ENCODE measurements at regions not wholly inside any gene's neighbourhood (a gene's known extent, or its start where the extent isn't known, plus 50 kb on each side); places are given as distances from the start of the nearest gene placed in this dataset.

DNA sequence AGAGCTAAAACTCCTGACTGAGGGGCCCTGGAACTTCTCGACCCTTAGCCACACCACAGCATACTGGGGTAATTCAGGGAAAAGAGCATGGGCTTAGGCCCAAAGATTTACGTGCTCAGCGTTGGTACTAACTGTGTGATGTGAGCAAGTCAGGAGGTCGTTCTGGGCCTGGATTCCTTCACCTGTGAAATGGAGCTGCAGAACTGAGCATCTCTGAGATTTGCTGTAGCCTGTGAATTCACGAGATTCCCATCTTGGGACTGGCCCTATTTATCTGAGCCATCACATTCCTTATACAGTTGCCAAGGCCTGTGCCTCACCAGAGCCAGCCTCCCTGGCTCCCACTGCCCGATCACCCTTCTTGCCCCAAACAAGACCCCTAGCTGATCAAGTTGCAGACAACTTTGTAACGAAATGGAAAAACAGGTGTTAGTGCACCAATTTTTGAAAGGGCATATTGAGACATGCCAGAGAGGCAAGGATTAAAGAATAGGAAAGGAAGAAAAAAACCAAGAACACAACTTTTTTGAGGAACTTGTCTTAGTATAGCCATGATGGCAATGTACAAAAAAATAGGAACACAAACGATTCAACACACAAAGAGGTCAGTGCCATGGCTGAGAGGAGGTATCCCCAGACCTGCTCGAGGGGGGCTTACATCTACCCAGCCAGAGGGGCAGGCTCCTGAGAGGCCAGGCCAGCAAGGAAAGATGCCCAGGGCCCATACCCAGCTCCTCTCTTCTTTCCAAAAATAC is 323.0 kb upstream of the JARID2 start:
- in situ Hi-C loops (cut with HindIII; ENCODE audit: extremely low pct_ligation_motif_present, low pct_unique_long_range_greater_than_20kb) (no loop called here), intact Hi-C loops (cut with micrococcal nuclease; ENCODE audit: unreplicated experiment) (no loop called here)
- WGBS (ENCODE audit: low lambda C conversion rate): 17% methylated on average over 9 of the region's 9 CpGs
- Histone ChIP-seq H3K4me2 (ENCODE audit: low read depth, low read length) (no peak overlapping the region), H3K36me3 (replicated peaks in 1 of 2; ENCODE audit: control insufficient read depth in 1 of 2, insufficient read depth in 2 of 2, low read length in 2 of 2) (no peaks in the 10 kb centered on the region), H3K27me3 (ENCODE audit: control insufficient read depth in 1 of 2, insufficient read depth in 2 of 2, low read length in 2 of 2) (peaks cover 0 to 25% of the 10 kb centered on the region in 2 experiments; a peak in 3 of 5 replicates), H4K20me1 (ENCODE audit: insufficient read depth, low read length) (no peaks in the 10 kb centered on the region), H3K4me1 (ENCODE audit: insufficient read depth, low read length) (no peaks in the 10 kb centered on the region), H3K9me3 (ENCODE audit: low read length) (no peaks in the 10 kb centered on the region), H3K79me2 (ENCODE audit: insufficient read depth, low read length) (no peaks in the 10 kb centered on the region), H3K4me3 (replicated peaks in 1 of 3; ENCODE audit: insufficient read depth in 1 of 3, low read depth in 2 of 3, low read length in 3 of 3) (no peak overlapping the region), H3K27ac (ENCODE audit: extremely low read length, insufficient read depth, low read length) (no peak overlapping the region), H2AFZ (ENCODE audit: low read length) (no peak overlapping the region), H3K9ac (ENCODE audit: insufficient read depth, low read depth, low read length) (no peak overlapping the region)
- no peak for TF ChIP-seq ZNF484 (CRISPR knock-in tag; IDR thresholded peaks at IDR 0.05; ENCODE audit: borderline replicate concordance, low read depth)
- POLR2A ChIA-PET: no interaction called here
- no TSS peak for BruUV-seq (replicated peaks)
- FAIRE-seq (no peak), ATAC-seq (no peak), DNase-seq (ENCODE audit: low spot score) (no peak)
- CTCF ChIA-PET (ENCODE audit: low intra/inter-chr PET ratio, low total read pairs): no interaction called here

GRCh38 chr6:14924126-14925024 is 321.5 kb upstream of the JARID2 start:
- H2AFZ ChIP-seq (ENCODE audit: low read length): no peak overlapping the region
- CTCF ChIA-PET (ENCODE audit: low intra/inter-chr PET ratio, low total read pairs): no interaction called here
- in situ Hi-C loops (cut with HindIII; ENCODE audit: extremely low pct_ligation_motif_present, low pct_unique_long_range_greater_than_20kb) (no loop called here), intact Hi-C loops (cut with micrococcal nuclease; ENCODE audit: unreplicated experiment) (no loop called here)
- peaks cover 0 to 25% of the 10 kb centered on the region in 2 experiments; a peak in 2 of 5 replicates for H3K27me3 ChIP-seq (ENCODE audit: control insufficient read depth in 1 of 2, insufficient read depth in 2 of 2, low read length in 2 of 2)
- no peaks in the 10 kb centered on the region for H4K20me1 ChIP-seq (ENCODE audit: insufficient read depth, low read length)
- POLR2A ChIA-PET: no interaction called here
- H3K79me2 ChIP-seq (ENCODE audit: insufficient read depth, low read length): no peaks in the 10 kb centered on the region
- no peak overlapping the region for H3K27ac ChIP-seq (ENCODE audit: extremely low read length, insufficient read depth, low read length)
- H3K4me2 ChIP-seq (ENCODE audit: low read depth, low read length): no peak overlapping the region
- no TSS peak for BruUV-seq (replicated peaks)
- WGBS (ENCODE audit: low lambda C conversion rate): 20% methylated on average over 10 of the region's 14 CpGs
- no peak overlapping the region for H3K4me3 ChIP-seq (replicated peaks in 1 of 3; ENCODE audit: insufficient read depth in 1 of 3, low read depth in 2 of 3, low read length in 3 of 3)
- H3K9me3 ChIP-seq (ENCODE audit: low read length): no peaks in the 10 kb centered on the region
- FAIRE-seq (no peak), ATAC-seq (no peak), DNase-seq (ENCODE audit: low spot score) (no peak)
- TF ChIP-seq ZNF83 (CRISPR knock-in tag; IDR thresholded peaks at IDR 0.05; ENCODE audit: borderline replicate concordance) (no peak), TAF15 (IDR thresholded peaks at IDR 0.05; ENCODE audit: low read depth, low read length, poor library complexity, severe bottlenecking) (no peak), HNRNPL (IDR thresholded peaks at IDR 0.05; ENCODE audit: low read depth, low read length) (no peak), XBP1 (CRISPR knock-in tag; IDR thresholded peaks at IDR 0.05) (no peak), MIER2 (CRISPR knock-in tag; IDR thresholded peaks at IDR 0.05) (no peak), PHB2 (IDR thresholded peaks at IDR 0.05; ENCODE audit: partially characterized antibody) (no peak), GABPB1 (CRISPR knock-in tag; IDR thresholded peaks at IDR 0.05) (no peak), ZFP36 (IDR thresholded peaks at IDR 0.05; ENCODE audit: borderline replicate concordance, low read depth, low read length, partially characterized antibody) (no peak), CENPBD1 (CRISPR knock-in tag; IDR thresholded peaks at IDR 0.05; ENCODE audit: borderline replicate concordance, low read depth) (no peak), ZFP82 (CRISPR knock-in tag; IDR thresholded peaks at IDR 0.05; ENCODE audit: borderline replicate concordance) (no peak), ZNF724P (CRISPR knock-in tag; IDR thresholded peaks at IDR 0.05; ENCODE audit: borderline replicate concordance) (no peak), TERF1 (CRISPR knock-in tag; IDR thresholded peaks at IDR 0.05) (no peak)
- TF ChIP-seq, protein P1, sequence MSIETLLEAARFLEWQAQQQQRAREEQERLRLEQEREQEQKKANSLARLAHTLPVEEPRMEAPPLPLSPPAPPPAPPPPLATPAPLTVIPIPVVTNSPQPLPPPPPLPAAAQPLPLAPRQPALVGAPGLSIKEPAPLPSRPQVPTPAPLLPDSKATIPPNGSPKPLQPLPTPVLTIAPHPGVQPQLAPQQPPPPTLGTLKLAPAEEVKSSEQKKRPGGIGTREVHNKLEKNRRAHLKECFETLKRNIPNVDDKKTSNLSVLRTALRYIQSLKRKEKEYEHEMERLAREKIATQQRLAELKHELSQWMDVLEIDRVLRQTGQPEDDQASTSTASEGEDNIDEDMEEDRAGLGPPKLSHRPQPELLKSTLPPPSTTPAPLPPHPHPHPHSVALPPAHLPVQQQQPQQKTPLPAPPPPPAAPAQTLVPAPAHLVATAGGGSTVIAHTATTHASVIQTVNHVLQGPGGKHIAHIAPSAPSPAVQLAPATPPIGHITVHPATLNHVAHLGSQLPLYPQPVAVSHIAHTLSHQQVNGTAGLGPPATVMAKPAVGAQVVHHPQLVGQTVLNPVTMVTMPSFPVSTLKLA (IDR thresholded peaks at IDR 0.05): no peak
- no peak overlapping the region for H3K9ac ChIP-seq (ENCODE audit: insufficient read depth, low read depth, low read length)
- H3K4me1 ChIP-seq (ENCODE audit: insufficient read depth, low read length): no peaks in the 10 kb centered on the region
- no peaks in the 10 kb centered on the region for H3K36me3 ChIP-seq (replicated peaks in 1 of 2; ENCODE audit: control insufficient read depth in 1 of 2, insufficient read depth in 2 of 2, low read length in 2 of 2)

Measured in HepG2 (cell line).